Mesodermal cell (in vitro differentiated cells): ENCODE measurements at regions not wholly inside any gene's neighbourhood (a gene's known extent, or its start where the extent isn't known, plus 50 kb on each side); places are given as distances from the start of the nearest gene placed in this dataset.

Source experiments
- H3K27ac ChIP-seq: 2 replicates; pipeline ENCODE4 v1.7.0; 2013; ENCODE audit warnings: mild to moderate bottlenecking, low read depth, low read length, moderate library complexity; ENCODE audit not compliant: severe bottlenecking
- H3K36me3 ChIP-seq: 2 replicates; pipeline ENCODE4 v1.7.1; 2013; ENCODE audit warnings: mild to moderate bottlenecking, low read length, moderate library complexity; ENCODE audit not compliant: control insufficient read depth, insufficient read depth
- H3K4me1 ChIP-seq: one replicate; pipeline ENCODE4 v1.7.1; 2013; ENCODE audit warnings: mild to moderate bottlenecking, low read length; ENCODE audit not compliant: insufficient read depth, control insufficient read depth, poor library complexity, severe bottlenecking
- H3K4me3 ChIP-seq: 2 replicates; pipeline ENCODE4 v1.7.0; 2013; ENCODE audit warnings: low read length, control low read depth, mild to moderate bottlenecking; ENCODE audit not compliant: insufficient read depth, poor library complexity, severe bottlenecking; ENCODE audit errors: extremely low read depth
- H3K9me3 ChIP-seq: 2 replicates; pipeline ENCODE4 v1.7.1; 2013; ENCODE audit warnings: mild to moderate bottlenecking, low read length, moderate library complexity; ENCODE audit not compliant: control insufficient read depth
- WGBS, 2 experiments: methylation state at CpG; one replicate each; pipeline ENCODE4 v1.1.5; 2013; ENCODE audit warnings: missing lambda C conversion rate in 2 of 2; ENCODE audit not compliant: insufficient coverage in 2 of 2; 5-methylcytosine and 5-hydroxymethylcytosine counted together

- Histone ChIP-seq H3K9me3 (no peaks in the 10 kb centered on the region), H3K4me1 (no peaks in the 10 kb centered on the region), H3K4me3 (no peak overlapping the region), H3K27ac (no peak overlapping the region), H3K36me3 (no peaks in the 10 kb centered on the region)
- WGBS, 2 experiments = 100% methylated on average over 1 of the region's 2 CpGs; no CpG with 5 or more reads in 1 of the 2 experiments
Observed at GRCh38 chr14:66426451-66426850, 59.7 kb upstream of the CCDC196 start.

- Histone ChIP-seq H3K9me3 (peaks cover 7% of the 10 kb centered on the region), H3K4me1 (no peaks in the 10 kb centered on the region), H3K27ac (no peak overlapping the region), H3K4me3 (no peak overlapping the region), H3K36me3 (no peaks in the 10 kb centered on the region)
- no CpG with 5 or more reads among the region's 1 CpG for WGBS, 2 experiments
Observed at GRCh38 chr14:66432334-66432733, 53.8 kb upstream of the CCDC196 start.

- H3K4me3 ChIP-seq = no peak overlapping the region
- no peaks in the 10 kb centered on the region for H3K4me1 ChIP-seq
- WGBS, 2 experiments = no CpG with 5 or more reads among the region's 2 CpGs
- H3K27ac ChIP-seq = no peak overlapping the region
- H3K9me3 ChIP-seq = peaks cover 7% of the 10 kb centered on the region
- no peaks in the 10 kb centered on the region for H3K36me3 ChIP-seq
Observed at GRCh38 chr14:66434464-66434863, 51.7 kb upstream of the CCDC196 start.

- Histone ChIP-seq H3K9me3 (peaks cover 7% of the 10 kb centered on the region), H3K27ac (no peak overlapping the region), H3K36me3 (no peaks in the 10 kb centered on the region), H3K4me3 (no peak overlapping the region), H3K4me1 (no peaks in the 10 kb centered on the region)
- WGBS, 2 experiments = 100% methylated on average over 1 of the region's 1 CpG; no CpG with 5 or more reads in 1 of the 2 experiments
Observed at GRCh38 chr14:66435683-66436082, 50.5 kb upstream of the CCDC196 start.
